BLaER1 (cell line): ENCODE measurements at regions not wholly inside any gene's neighbourhood (a gene's known extent, or its start where the extent isn't known, plus 50 kb on each side); places are given as distances from the start of the nearest gene placed in this dataset.

Experiments
- H3K27ac ChIP-seq: shearing (Covaris generic); formaldehyde crosslinking; 2 replicates; pipeline ENCODE4 v1.8.1; 2022
- H3K27me3 ChIP-seq: shearing (Covaris generic); formaldehyde crosslinking; 2 replicates; pipeline ENCODE4 v1.8.1; 2022
- H3K36me3 ChIP-seq: shearing (Covaris generic); formaldehyde crosslinking; 2 replicates; pipeline ENCODE4 v1.8.1; 2022
- H3K4me1 ChIP-seq: shearing (Covaris generic); formaldehyde crosslinking; 2 replicates; pipeline ENCODE4 v1.8.1; 2022
- H3K4me2 ChIP-seq: shearing (Covaris generic); formaldehyde crosslinking; 2 replicates; pipeline ENCODE4 v1.8.1; 2022
- H3K4me3 ChIP-seq: shearing (Covaris generic); formaldehyde crosslinking; 2 replicates; pipeline ENCODE4 v1.8.1; 2022
- H3K9ac ChIP-seq: shearing (Covaris generic); formaldehyde crosslinking; 2 replicates; pipeline ENCODE4 v1.8.1; 2022
- H3K9me3 ChIP-seq: shearing (Covaris generic); formaldehyde crosslinking; 2 replicates; pipeline ENCODE4 v1.8.1; 2022
- H4K20me1 ChIP-seq: shearing (Covaris generic); formaldehyde crosslinking; 2 replicates; pipeline ENCODE4 v1.8.1; 2022
- Cebpa-rat ChIP-seq: shearing (Covaris generic); IDR thresholded peaks from 2 replicates; pipeline ENCODE4 v1.8.1; 2022

DNA sequence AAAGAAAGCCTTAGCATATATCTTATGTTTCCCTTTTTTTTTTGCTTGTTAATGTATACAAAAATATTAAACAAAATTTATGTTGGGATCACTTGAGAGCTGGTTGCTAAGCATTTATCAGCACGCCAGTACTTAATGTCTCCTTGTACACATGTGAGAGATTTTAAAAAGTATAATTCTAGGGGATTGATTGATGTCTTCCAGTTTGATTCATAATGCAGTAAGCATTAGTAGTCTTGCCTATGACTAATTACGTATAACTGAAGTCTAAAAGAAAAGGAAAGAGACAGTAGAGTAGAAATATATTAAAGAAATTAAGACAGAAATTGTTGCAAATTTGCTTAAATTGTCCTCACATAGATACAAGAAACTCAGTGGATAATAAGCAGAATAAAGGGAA lies 1630.4 kb upstream of the B3GALT2 start:
- TF ChIP-seq Cebpa-rat = no peak
- Histone ChIP-seq H3K9ac (no peak overlapping the region), H3K4me2 (no peak overlapping the region), H3K36me3 (no peaks in the 10 kb centered on the region), H3K4me1 (no peaks in the 10 kb centered on the region), H3K27me3 (no peaks in the 10 kb centered on the region), H3K4me3 (no peak overlapping the region), H3K9me3 (no peaks in the 10 kb centered on the region), H4K20me1 (no peaks in the 10 kb centered on the region), H3K27ac (no peak overlapping the region)

DNA sequence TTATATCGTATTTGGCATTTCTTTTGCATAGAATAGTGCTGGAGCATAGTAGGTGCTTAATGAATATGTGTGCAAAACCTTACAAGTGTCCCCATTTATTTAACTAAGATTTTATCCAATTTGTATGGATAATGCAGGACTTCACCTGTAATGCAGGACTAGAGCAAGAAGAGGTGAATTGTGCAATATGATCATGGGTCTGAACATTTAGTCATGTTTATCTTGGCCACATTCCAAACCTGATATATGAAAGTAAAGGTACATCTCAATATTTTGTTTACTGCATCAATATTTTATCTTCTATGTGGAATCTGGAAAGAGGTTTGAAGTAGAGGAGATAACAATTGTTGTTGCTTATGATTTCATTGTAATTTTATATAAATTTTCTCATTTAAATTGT lies 1626.7 kb upstream of the B3GALT2 start:
- TF ChIP-seq Cebpa-rat = no peak
- Histone ChIP-seq H3K9ac (no peak overlapping the region), H3K4me3 (no peak overlapping the region), H3K36me3 (no peaks in the 10 kb centered on the region), H3K9me3 (no peaks in the 10 kb centered on the region), H3K4me2 (no peak overlapping the region), H3K27ac (no peak overlapping the region), H3K4me1 (no peaks in the 10 kb centered on the region), H4K20me1 (no peaks in the 10 kb centered on the region), H3K27me3 (no peaks in the 10 kb centered on the region)

DNA sequence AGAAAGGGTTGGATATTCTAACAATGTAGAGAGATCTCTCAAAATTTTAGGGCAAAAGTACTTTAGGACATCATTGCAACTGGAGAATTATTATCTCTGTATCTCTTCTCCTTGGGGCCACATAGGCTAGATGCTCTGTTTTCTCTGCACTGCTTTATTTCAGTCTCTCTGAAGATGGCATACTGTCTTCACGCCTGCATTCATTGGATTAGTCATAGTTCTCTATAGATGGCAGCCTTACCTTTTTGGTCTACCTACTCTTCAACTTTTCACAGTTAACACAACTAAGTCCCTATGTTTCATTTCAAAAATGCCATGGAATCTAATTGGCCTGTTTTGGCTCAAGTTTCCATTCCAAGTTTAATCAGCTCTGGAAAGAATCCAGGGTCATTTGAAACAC lies 1623.3 kb upstream of the B3GALT2 start:
- Histone ChIP-seq H3K9me3 (no peaks in the 10 kb centered on the region), H3K27ac (no peak overlapping the region)
- no peak for TF ChIP-seq Cebpa-rat

DNA sequence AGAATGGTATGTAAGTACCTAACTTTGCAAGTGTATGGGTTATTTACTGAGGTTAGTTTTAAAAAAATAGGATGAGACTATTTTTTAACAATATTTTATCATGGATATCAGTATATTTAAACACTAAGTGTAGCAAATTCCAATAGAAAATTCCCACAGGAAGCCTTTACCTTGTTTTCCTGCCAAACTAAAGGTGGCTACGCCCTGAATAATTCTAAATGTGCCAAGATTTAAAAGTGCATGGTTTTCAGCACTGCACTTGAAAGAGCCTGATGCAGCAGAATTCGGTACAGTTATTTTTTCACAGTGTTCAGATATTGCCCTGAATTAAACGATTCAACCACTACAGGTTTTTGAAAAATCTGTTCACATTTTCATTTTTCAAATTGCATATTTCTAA lies 1622.8 kb upstream of the B3GALT2 start:
- H3K4me1 ChIP-seq = no peaks in the 10 kb centered on the region
- no peak overlapping the region for H3K4me2 ChIP-seq
- no peak overlapping the region for H3K9ac ChIP-seq
- H4K20me1 ChIP-seq = no peaks in the 10 kb centered on the region
- TF ChIP-seq Cebpa-rat = no peak
- no peak overlapping the region for H3K4me3 ChIP-seq
- no peaks in the 10 kb centered on the region for H3K9me3 ChIP-seq
- H3K36me3 ChIP-seq = no peaks in the 10 kb centered on the region
- no peaks in the 10 kb centered on the region for H3K27me3 ChIP-seq
- no peak overlapping the region for H3K27ac ChIP-seq

More for the DNA sequence above, 1623.3 kb upstream of the B3GALT2 start:
- no peaks in the 10 kb centered on the region for H3K27me3 ChIP-seq
- H3K4me1 ChIP-seq = no peaks in the 10 kb centered on the region
- H3K9ac ChIP-seq = no peak overlapping the region
- H3K36me3 ChIP-seq = no peaks in the 10 kb centered on the region
- H4K20me1 ChIP-seq = no peaks in the 10 kb centered on the region
- H3K4me3 ChIP-seq = no peak overlapping the region
- H3K4me2 ChIP-seq = no peak overlapping the region

DNA sequence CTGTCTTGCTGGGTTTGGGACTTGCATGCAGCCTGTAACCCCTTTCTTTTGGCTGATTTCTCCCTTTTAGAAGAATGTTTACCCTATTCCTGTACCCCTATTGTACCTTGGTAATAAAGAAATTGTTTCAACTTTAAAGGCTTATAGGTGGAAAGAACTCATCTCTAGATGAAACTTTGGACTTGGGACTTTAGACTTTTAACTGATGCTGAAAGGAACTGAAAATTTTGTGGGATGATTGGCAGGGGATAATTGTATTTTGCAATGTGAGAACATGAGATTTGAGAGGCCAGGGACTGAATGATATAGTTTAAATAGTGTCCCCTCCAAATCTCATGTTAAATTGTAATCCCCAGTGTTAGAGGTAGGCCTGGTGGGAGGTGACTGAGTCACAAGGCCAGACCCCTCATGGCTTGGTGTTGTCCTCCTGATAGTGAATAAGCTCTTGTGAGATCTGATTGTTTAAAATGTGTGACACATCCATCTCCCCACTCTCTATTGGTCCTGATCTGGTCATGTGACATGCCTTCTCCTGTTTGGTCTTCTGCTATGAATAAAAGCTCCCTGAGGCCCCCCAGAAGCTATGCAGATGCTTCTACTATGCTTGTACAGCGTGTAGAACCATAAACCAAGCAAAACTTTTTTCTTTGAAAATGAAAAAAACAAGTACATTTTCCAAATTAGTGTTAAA lies 1621.3 kb upstream of the B3GALT2 start:
- H4K20me1 ChIP-seq = no peaks in the 10 kb centered on the region

DNA sequence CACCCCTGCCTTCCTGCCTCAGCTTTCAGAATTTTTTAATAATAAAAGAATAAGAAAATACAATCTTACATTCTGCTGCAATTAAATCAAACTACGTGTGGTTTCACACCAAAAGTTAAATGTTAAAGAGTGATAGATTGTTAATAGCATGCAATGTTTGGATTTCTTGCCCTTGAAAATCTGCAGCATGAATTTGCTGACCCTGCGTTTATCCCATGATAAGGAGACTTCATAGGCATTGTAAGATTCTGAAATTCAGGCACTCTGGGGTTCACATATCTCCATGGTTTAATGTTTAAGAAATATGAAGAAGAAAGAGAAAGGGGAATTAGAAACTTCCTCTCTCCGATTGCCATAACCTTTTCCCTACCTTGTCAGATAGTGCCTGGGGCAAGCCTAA lies 1616.2 kb upstream of the B3GALT2 start:
- no peaks in the 10 kb centered on the region for H3K9me3 ChIP-seq
- no peaks in the 10 kb centered on the region for H3K27me3 ChIP-seq
- H3K9ac ChIP-seq = no peak overlapping the region

More for the DNA sequence above, 1621.3 kb upstream of the B3GALT2 start:
- TF ChIP-seq Cebpa-rat = no peak
- Histone ChIP-seq H3K4me3 (no peak overlapping the region), H3K9me3 (no peaks in the 10 kb centered on the region), H3K27ac (no peak overlapping the region), H3K36me3 (no peaks in the 10 kb centered on the region), H3K9ac (no peak overlapping the region), H3K4me2 (no peak overlapping the region), H3K4me1 (no peaks in the 10 kb centered on the region), H3K27me3 (no peaks in the 10 kb centered on the region)

DNA sequence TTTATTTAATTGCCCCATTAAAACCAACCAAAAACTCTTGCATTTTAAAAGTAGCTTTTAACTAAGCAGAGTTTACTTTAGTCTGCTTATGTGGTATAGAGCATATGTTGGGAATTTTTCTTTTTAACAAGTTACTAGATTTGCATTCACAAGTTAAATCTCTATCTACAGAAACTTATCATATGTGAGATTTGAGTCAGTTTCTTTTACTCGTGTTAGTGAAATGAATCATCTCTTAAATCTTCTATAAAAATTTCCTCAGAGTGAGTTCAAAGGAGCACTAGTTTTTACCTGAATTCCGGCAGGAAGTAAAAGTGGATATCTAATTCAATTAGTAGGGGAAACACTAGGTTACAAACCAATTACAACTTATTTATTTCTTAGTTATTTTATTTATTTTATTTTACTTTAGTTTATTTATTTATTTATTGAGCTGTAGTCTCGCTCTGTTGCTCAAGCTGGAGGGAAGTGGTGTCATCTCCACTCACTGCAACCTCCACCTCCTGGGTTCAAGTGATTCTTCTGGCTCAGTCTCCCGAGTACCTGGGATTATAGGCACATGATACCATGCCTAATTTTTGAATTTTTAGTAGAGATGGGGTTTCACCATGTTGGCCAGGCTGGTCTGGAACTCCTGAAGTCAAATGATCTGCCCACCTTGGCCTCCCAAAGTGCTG lies 1609.6 kb upstream of the B3GALT2 start:
- no peaks in the 10 kb centered on the region for H4K20me1 ChIP-seq
- H3K9ac ChIP-seq = no peak overlapping the region
- no peak overlapping the region for H3K4me3 ChIP-seq
- TF ChIP-seq Cebpa-rat = no peak
- no peak overlapping the region for H3K4me2 ChIP-seq
- H3K27ac ChIP-seq = no peak overlapping the region
- no peaks in the 10 kb centered on the region for H3K4me1 ChIP-seq
- H3K9me3 ChIP-seq = no peaks in the 10 kb centered on the region
- no peaks in the 10 kb centered on the region for H3K36me3 ChIP-seq
- H3K27me3 ChIP-seq = no peaks in the 10 kb centered on the region

More for the DNA sequence above, 1616.2 kb upstream of the B3GALT2 start:
- TF ChIP-seq Cebpa-rat = no peak
- H3K27ac ChIP-seq = no peak overlapping the region
- H3K4me3 ChIP-seq = no peak overlapping the region
- no peaks in the 10 kb centered on the region for H4K20me1 ChIP-seq
- no peaks in the 10 kb centered on the region for H3K4me1 ChIP-seq
- H3K36me3 ChIP-seq = no peaks in the 10 kb centered on the region
- no peak overlapping the region for H3K4me2 ChIP-seq

DNA sequence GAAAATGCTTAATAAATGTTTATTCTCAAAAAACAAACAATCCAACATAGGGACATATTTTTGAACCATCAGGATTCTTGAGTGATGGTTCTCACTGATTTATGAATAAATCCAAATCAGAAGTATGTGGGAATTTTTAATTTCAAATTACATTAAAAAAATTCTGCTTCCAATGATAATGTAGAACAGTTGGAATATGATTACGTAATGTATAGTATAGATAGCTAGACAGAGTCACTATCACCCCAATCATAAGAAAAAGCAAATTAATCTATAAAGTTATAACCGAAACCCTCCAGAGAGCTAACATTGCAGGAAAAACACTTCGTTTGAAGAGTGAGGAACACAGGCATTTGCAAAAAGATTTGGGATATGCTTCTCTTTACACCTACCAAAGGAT lies 1600.6 kb upstream of the B3GALT2 start:
- TF ChIP-seq Cebpa-rat = no peak
- H3K36me3 ChIP-seq = no peaks in the 10 kb centered on the region
- no peaks in the 10 kb centered on the region for H4K20me1 ChIP-seq
- H3K4me3 ChIP-seq = no peak overlapping the region
- no peak overlapping the region for H3K27ac ChIP-seq
- H3K4me2 ChIP-seq = no peak overlapping the region
- no peaks in the 10 kb centered on the region for H3K27me3 ChIP-seq
- H3K9ac ChIP-seq = no peak overlapping the region
- H3K4me1 ChIP-seq = no peaks in the 10 kb centered on the region
- no peaks in the 10 kb centered on the region for H3K9me3 ChIP-seq

DNA sequence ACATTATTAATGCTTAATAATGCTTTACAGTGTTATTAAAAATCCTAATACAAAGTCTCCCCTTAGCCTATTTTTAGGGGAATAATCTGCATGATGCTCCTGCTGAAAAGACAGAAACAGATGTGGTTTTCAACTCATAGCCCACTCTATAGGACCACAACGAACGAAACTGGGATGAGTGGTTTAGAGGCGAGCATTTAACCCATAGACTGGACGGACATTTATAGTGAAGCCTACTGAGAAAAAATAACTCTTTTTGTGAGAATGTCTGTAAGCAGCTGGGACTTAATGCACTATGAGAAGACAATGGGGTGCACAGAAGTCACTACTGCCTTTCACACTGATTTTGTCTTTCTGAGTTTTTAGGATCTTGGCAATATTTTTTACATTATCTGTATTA lies 1599.6 kb upstream of the B3GALT2 start:
- Histone ChIP-seq H4K20me1 (no peaks in the 10 kb centered on the region), H3K36me3 (no peaks in the 10 kb centered on the region), H3K4me3 (no peak overlapping the region), H3K27ac (no peak overlapping the region), H3K9me3 (no peaks in the 10 kb centered on the region), H3K27me3 (no peaks in the 10 kb centered on the region), H3K9ac (no peak overlapping the region), H3K4me2 (no peak overlapping the region), H3K4me1 (no peaks in the 10 kb centered on the region)
- TF ChIP-seq Cebpa-rat = no peak

DNA sequence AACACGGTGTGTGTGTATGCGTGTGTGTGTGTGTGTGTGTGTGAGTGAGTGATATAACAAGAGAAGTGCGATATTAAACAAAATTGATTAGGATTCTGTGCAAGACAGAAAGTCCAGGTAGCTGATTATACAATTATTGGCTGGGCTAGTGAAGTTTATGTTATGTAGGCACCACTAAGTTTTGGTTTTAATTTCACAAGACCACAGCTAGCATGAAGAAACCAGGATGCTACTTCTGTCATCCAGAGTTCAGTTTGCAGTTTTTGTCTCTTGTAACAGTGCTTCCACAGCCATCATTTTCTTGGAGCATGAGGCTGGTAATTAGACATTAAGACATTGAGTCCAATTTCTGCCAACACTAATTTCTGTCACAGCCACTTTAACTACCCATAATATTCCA lies 1590.2 kb upstream of the B3GALT2 start:
- Histone ChIP-seq H3K4me2 (no peak overlapping the region), H3K4me3 (no peak overlapping the region), H3K9ac (no peak overlapping the region), H3K27ac (no peak overlapping the region), H4K20me1 (no peaks in the 10 kb centered on the region), H3K9me3 (no peaks in the 10 kb centered on the region), H3K27me3 (no peaks in the 10 kb centered on the region), H3K4me1 (no peaks in the 10 kb centered on the region), H3K36me3 (no peaks in the 10 kb centered on the region)
- TF ChIP-seq Cebpa-rat = no peak

DNA sequence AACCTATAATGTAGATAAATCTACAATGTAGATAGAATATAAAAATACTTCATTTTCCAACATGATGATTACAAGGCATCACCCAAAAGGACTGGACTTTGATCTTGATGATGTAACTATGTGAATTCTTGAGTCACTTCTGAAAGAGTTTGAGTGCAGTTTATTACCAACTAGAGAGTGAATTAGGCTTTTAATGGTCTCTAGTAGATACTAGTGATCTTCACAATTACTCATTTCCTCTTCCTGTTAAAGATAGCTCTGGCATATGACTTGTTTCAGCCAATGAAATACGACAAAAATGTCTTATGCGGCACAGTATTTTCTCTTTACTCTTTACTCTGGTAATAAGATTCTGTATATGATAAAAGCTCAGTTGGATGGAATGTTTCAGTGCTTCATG lies 1588.1 kb upstream of the B3GALT2 start:
- H4K20me1 ChIP-seq = no peaks in the 10 kb centered on the region
- no peaks in the 10 kb centered on the region for H3K9me3 ChIP-seq
- H3K4me3 ChIP-seq = no peak overlapping the region
- H3K4me2 ChIP-seq = no peak overlapping the region
- no peak for TF ChIP-seq Cebpa-rat
- H3K36me3 ChIP-seq = no peaks in the 10 kb centered on the region
- H3K9ac ChIP-seq = no peak overlapping the region
- no peaks in the 10 kb centered on the region for H3K4me1 ChIP-seq
- no peak overlapping the region for H3K27ac ChIP-seq
- H3K27me3 ChIP-seq = no peaks in the 10 kb centered on the region
